CD14-positive monocyte (primary cell): ENCODE measurements at regions not wholly inside any gene's neighbourhood (a gene's known extent, or its start where the extent isn't known, plus 50 kb on each side); places are given as distances from the start of the nearest gene placed in this dataset.

Experiments
- DNase-seq, 3 donors: peaks; one replicate each; pipeline ENCODE4 v3.0.0-alpha.2; 2011 to 2022
- H2AFZ ChIP-seq: 2 replicates; pipeline ENCODE4 v1.6.0; 2012; ENCODE audit warnings: mild to moderate bottlenecking, low read depth, low read length, inconsistent platforms; ENCODE audit not compliant: insufficient read depth, poor library complexity, severe bottlenecking
- H3K27ac ChIP-seq, 2 donors: 1 replicate in 1 of 2; 2 replicates in 1 of 2; pipeline ENCODE4 v1.5.1; 2012 to 2013; ENCODE audit warnings: low read length in 2 of 2, control low read depth in 1 of 2, inconsistent platforms in 1 of 2, low read depth in 1 of 2, mild to moderate bottlenecking in 1 of 2
- H3K27me3 ChIP-seq, 2 donors: one replicate each; pipeline versions ENCODE4 v1.6.0 to v1.6.1; 2011 to 2013; ENCODE audit warnings: low read length in 2 of 2; ENCODE audit not compliant: control insufficient read depth in 2 of 2, insufficient read depth in 2 of 2
- H3K36me3 ChIP-seq, 2 donors: replicated peaks in 1 of 2; 1 replicate in 1 of 2; 2 replicates in 1 of 2; pipeline versions ENCODE4 v1.5.1 to v1.6.1; 2012 to 2013; ENCODE audit warnings: low read length in 2 of 2, control low read depth in 1 of 2, inconsistent platforms in 1 of 2, mild to moderate bottlenecking in 1 of 2; ENCODE audit not compliant: insufficient read depth in 2 of 2, control insufficient read depth in 1 of 2
- H3K4me1 ChIP-seq, 2 donors: 1 replicate in 1 of 2; 2 replicates in 1 of 2; pipeline versions ENCODE4 v1.5.1 to v1.6.1; 2012 to 2013; ENCODE audit warnings: low read length in 2 of 2, control low read depth in 1 of 2, inconsistent platforms in 1 of 2, mild to moderate bottlenecking in 1 of 2, moderate library complexity in 1 of 2; ENCODE audit not compliant: insufficient read depth in 2 of 2, control insufficient read depth in 1 of 2
- H3K4me2 ChIP-seq: replicated peaks from 2 replicates; pipeline ENCODE3; 2012; ENCODE audit warnings: low read length, moderate library complexity, mild to moderate bottlenecking; ENCODE audit not compliant: poor library complexity, severe bottlenecking; ENCODE audit errors: extremely low read depth
- H3K4me3 ChIP-seq, 3 experiments: fragments of 200-600 bp in 1 of 3; sonication (generic) in 1 of 3; replicated peaks in 1 of 3; 1 replicate in 2 of 3; 2 replicates in 1 of 3; pipeline ENCODE4 v1.5.1; 2011 to 2013; ENCODE audit warnings: low read length in 3 of 3, mild to moderate bottlenecking in 3 of 3, control low read depth in 2 of 3, low read depth in 2 of 3, inconsistent platforms in 1 of 3, moderate library complexity in 1 of 3
- H3K79me2 ChIP-seq: 2 replicates; pipeline ENCODE4 v1.6.0; 2012; ENCODE audit warnings: mild to moderate bottlenecking, control low read depth, inconsistent platforms, low read length, moderate library complexity; ENCODE audit not compliant: insufficient read depth
- H3K9ac ChIP-seq: 2 replicates; pipeline ENCODE4 v1.6.0; 2017; ENCODE audit warnings: low read length, mild to moderate bottlenecking; ENCODE audit not compliant: insufficient read depth, poor library complexity, severe bottlenecking
- H3K9me3 ChIP-seq, 2 donors: replicated peaks in 1 of 2; 1 replicate in 1 of 2; 2 replicates in 1 of 2; pipeline versions ENCODE4 v1.5.1 to v1.6.1; 2012 to 2013; ENCODE audit warnings: low read length in 2 of 2, control low read depth in 1 of 2; ENCODE audit not compliant: control insufficient read depth in 1 of 2, insufficient read depth in 1 of 2
- H4K20me1 ChIP-seq: 2 replicates; pipeline ENCODE4 v1.6.0; 2012; ENCODE audit warnings: mild to moderate bottlenecking, low read length, control low read depth, moderate library complexity; ENCODE audit not compliant: insufficient read depth
- H3K27ac Mint-ChIP-seq, 7 donors: one replicate each; pipeline ENCODE4 v1.8.0; 2020; ENCODE audit warnings: mild to moderate bottlenecking in 7 of 7, mixed read lengths in 7 of 7, moderate library complexity in 6 of 7, inconsistent platforms in 2 of 7
- H3K27me3 Mint-ChIP-seq, 3 donors: one replicate each; pipeline ENCODE4 v1.8.0; 2021 to 2022; ENCODE audit warnings: low read depth in 3 of 3, mild to moderate bottlenecking in 3 of 3, mixed read lengths in 3 of 3, moderate library complexity in 3 of 3, inconsistent platforms in 1 of 3
- H3K36me3 Mint-ChIP-seq, 2 donors: one replicate each; pipeline ENCODE4 v1.8.0; 2020; ENCODE audit warnings: mixed read lengths in 2 of 2, inconsistent platforms in 1 of 2, mild to moderate bottlenecking in 1 of 2
- H3K4me1 Mint-ChIP-seq: one replicate; pipeline ENCODE4 v1.8.0; 2020; ENCODE audit warnings: mild to moderate bottlenecking, mixed read lengths
- H3K4me3 Mint-ChIP-seq, 2 donors: one replicate each; pipeline ENCODE4 v1.8.0; 2020; ENCODE audit warnings: mild to moderate bottlenecking in 2 of 2, mixed read lengths in 2 of 2, moderate library complexity in 1 of 2
- H3K9me3 Mint-ChIP-seq, 7 donors: one replicate each; pipeline ENCODE4 v1.8.0; 2020 to 2022; ENCODE audit warnings: mixed read lengths in 7 of 7, mild to moderate bottlenecking in 6 of 7, moderate library complexity in 6 of 7, inconsistent platforms in 2 of 7
- CTCF ChIP-seq: fragments of 200-600 bp; IDR thresholded peaks from one replicate; pipeline ENCODE4 v1.8.0; 2022; ENCODE audit warnings: antibody characterized with exemption, mild to moderate bottlenecking
- WGBS: methylation state at CpG from one replicate; pipeline ENCODE4 v1.1.5; 2013; ENCODE audit warnings: missing lambda C conversion rate; ENCODE audit not compliant: insufficient coverage; 5-methylcytosine and 5-hydroxymethylcytosine counted together
- intact Hi-C, 2 donors: fragments of 100-400 bp; cut with micrococcal nuclease; formaldehyde crosslinking; loops; one replicate each; pipeline versions ENCODE4 v1.15.0 to v1.15.1; 2023

DNA sequence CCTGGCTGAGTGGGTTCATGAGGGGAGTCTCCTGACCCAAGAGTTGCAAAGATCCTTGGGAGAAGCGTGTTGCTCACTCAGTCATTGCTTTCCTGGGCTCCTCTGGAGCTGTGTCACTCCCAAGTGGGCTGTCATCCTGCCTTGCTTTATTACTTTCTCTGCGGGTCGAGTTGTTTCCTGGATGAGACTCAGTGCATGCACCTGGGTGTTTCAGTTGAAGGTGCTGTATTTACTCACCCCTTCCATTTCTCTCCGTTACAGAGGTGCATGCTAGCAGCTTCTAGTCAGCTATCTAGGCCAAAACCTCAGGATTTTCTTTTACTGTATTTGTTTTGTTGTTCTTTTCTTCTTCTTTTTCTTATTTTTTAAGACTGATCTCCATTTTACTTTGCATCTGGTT is 785.5 kb upstream of the EDIL3 start:
- Histone ChIP-seq H3K4me1 (no peaks in the 10 kb centered on the region), H3K27me3 (no peaks in the 10 kb centered on the region), H3K4me3 (no peak overlapping the region), H3K9me3 (peaks cover 7 to 23% of the 10 kb centered on the region in 2 donors), H3K4me2 (no peak overlapping the region), H2AFZ (no peak overlapping the region), H3K36me3 (no peaks in the 10 kb centered on the region), H3K79me2 (no peaks in the 10 kb centered on the region), H3K27ac (no peak overlapping the region), H3K9ac (no peak overlapping the region), H4K20me1 (no peaks in the 10 kb centered on the region)
- Mint-ChIP-seq H3K27me3 (peaks cover 0 to 1% (median 0%) of the 10 kb centered on the region in 3 donors), H3K36me3 (no peaks in the 10 kb centered on the region), H3K4me1 (no peaks in the 10 kb centered on the region), H3K4me3 (no peak overlapping the region), H3K9me3 (peaks cover 3 to 13% (median 7%) of the 10 kb centered on the region in 7 donors), H3K27ac (no peak overlapping the region)
- no peak for TF ChIP-seq CTCF
- intact Hi-C loops, result no loop called here
- no peak for DNase-seq
- 83% methylated on average over 1 of the region's 4 CpGs for WGBS

DNA sequence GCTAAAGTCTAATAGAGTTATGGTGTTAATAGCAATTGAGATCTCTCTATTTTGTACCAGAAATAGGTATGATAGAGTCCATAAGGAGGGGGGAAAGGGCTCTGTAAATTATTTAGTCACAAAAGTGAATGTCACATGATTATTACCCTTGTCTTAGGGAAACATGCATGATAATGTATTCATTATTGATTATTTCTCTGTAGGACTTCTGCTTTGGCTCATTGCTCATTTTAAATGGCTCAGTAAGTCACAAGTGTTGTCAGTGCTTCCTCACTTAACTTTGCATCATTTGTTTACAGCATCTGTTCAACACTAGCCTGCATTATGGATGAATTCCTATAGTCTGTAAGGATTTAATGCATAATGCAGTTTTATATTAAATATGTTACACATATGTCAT is 788.8 kb upstream of the EDIL3 start:
- no peak overlapping the region for H2AFZ ChIP-seq
- H3K4me2 ChIP-seq, result no peak overlapping the region
- TF ChIP-seq CTCF, result no peak
- no peaks in the 10 kb centered on the region for H3K4me1 ChIP-seq
- H4K20me1 ChIP-seq, result no peaks in the 10 kb centered on the region
- Mint-ChIP-seq H3K27me3 (no peaks in the 10 kb centered on the region), H3K9me3 (peaks cover 0 to 7% (median 0%) of the 10 kb centered on the region in 7 donors), H3K4me1 (no peaks in the 10 kb centered on the region), H3K4me3 (no peak overlapping the region), H3K36me3 (no peaks in the 10 kb centered on the region), H3K27ac (no peak overlapping the region)
- H3K4me3 ChIP-seq, result no peak overlapping the region
- no peaks in the 10 kb centered on the region for H3K79me2 ChIP-seq
- no peak overlapping the region for H3K27ac ChIP-seq
- H3K9me3 ChIP-seq, result peaks cover 0 to 13% of the 10 kb centered on the region in 2 donors
- intact Hi-C loops, result no loop called here
- H3K9ac ChIP-seq, result no peak overlapping the region
- no peaks in the 10 kb centered on the region for H3K36me3 ChIP-seq
- H3K27me3 ChIP-seq, result no peaks in the 10 kb centered on the region
- DNase-seq, result no peak
